GM19351 (cell line): ENCODE measurements at regions not wholly inside any gene's neighbourhood (a gene's known extent, or its start where the extent isn't known, plus 50 kb on each side); places are given as distances from the start of the nearest gene placed in this dataset.

Experiments
- ATAC-seq: cut with Tn5 transposase; IDR thresholded peaks from one replicate; pipeline ENCODE4 v1.9.1; 2021; ENCODE audit warnings: mild to moderate bottlenecking, moderate library complexity; ENCODE audit not compliant: unreplicated experiment

- ATAC-seq = no peak
Observed at GRCh38 chr1:23615852-23616251, 56.6 kb upstream of the ID3 start.

- no peak for ATAC-seq
Observed at GRCh38 chr1:23615423-23615822, 56.1 kb upstream of the ID3 start.

GRCh38 chr1:23614032-23614660, 54.8 kb upstream of the ID3 start:
- no peak for ATAC-seq

- no peak for ATAC-seq
Observed at GRCh38 chr1:23613191-23614031, 54.1 kb upstream of the ID3 start.

- no peak for ATAC-seq
Observed at GRCh38 chr1:23611601-23612327, 52.5 kb upstream of the ID3 start.

- no peak for ATAC-seq
Observed at GRCh38 chr1:23610677-23611076, 51.4 kb upstream of the ID3 start.

- ATAC-seq = no peak
Observed at GRCh38 chr1:23609971-23610370, 50.7 kb upstream of the ID3 start.
